ENCODE measurements at regions not wholly inside any gene's neighbourhood (a gene's known extent, or its start where the extent isn't known, plus 50 kb on each side); places are given as distances from the start of the nearest gene placed in this dataset.
"Not testable (repeated sequence)": the region's sequence is repeated elsewhere in the genome, so short reads cannot be mapped to it uniquely, and the experiment has no call there.

DNA sequence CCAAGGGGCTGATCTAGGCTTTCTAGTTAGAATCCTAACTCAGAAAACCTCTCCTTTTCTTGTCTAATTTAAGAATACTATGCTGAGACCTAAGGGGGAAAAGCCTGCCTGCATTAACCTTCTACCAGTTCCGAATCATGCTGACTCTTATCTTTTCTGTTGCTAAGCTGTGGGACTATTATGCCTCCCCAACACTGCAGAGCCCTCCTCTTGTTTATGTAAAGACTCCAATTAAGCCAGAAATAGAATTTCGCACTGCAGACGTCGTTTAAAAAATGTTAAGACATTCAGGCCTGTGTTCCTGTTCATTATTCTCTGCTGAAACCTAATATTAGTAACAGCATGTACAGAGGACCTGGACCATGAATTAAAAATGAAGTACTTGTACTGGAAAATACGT lies 310.6 kb upstream of the ATP11B start:
- no peak for DNase-seq

GRCh38 chr3:182484682-182485081 lies 308.6 kb upstream of the ATP11B start:
- DNase-seq = no peak

- DNase-seq = no peak
Observed at GRCh38 chr3:182485301-182485700, 308.0 kb upstream of the ATP11B start.

- no peak for DNase-seq
Observed at GRCh38 chr3:182486463-182486862, 306.8 kb upstream of the ATP11B start.

- DNase-seq = no peak
Observed at GRCh38 chr3:182487143-182487542, 306.2 kb upstream of the ATP11B start.

- no peak for DNase-seq
Observed at GRCh38 chr3:182487611-182488010, 305.7 kb upstream of the ATP11B start.

GRCh38 chr3:182490596-182491491 lies 302.5 kb upstream of the ATP11B start:
- no peak for DNase-seq

GRCh38 chr3:182491577-182491976 lies 301.7 kb upstream of the ATP11B start:
- DNase-seq = no peak

GRCh38 chr3:182492536-182492935 lies 300.8 kb upstream of the ATP11B start:
- no peak for DNase-seq

- no peak for DNase-seq
Observed at GRCh38 chr3:182500289-182500688, 293.0 kb upstream of the ATP11B start.

DNA sequence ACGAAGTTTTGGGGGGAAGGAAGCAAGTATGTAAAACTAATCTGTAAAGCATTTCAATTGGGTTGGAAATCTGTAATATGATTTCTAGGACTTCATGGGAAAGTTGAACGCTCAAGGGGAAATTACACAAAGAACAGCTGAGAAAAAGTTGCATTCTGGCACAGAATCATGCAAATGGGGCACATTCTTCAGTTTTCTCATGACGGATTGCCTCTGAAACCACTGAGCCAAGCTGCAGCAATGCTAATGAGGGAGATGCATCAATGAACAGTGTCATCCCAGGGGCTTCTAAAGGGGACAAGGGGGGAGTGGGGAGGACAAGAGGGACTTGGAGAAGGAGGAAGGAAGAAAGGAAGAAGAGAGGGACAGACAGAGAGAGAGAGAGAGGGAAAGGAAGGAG lies 291.4 kb upstream of the ATP11B start:
- no peak for DNase-seq

DNA sequence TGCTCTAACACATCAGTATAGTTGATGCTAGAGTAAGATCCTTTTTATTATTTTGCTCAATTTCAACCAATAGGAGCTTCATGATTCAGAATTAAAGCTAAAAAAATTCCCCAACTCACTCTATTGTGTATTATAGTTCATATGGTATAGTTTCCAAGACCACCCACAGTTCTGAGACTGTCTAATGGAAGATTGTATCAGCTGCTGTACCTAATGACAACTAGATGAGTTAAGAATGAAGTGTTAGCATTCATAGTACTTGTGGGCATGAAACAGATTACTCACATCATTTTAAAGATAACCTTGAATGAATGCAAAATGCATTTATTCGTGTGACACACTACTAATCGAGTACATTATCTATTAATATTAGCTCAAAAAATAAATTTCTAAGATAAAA lies 289.9 kb upstream of the ATP11B start:
- no peak for DNase-seq

- DNase-seq = no peak
Observed at GRCh38 chr3:182508919-182509711, 284.2 kb upstream of the ATP11B start.

- no peak for DNase-seq
Observed at GRCh38 chr3:182509844-182510460, 283.4 kb upstream of the ATP11B start.

GRCh38 chr3:182514236-182514964 lies 278.9 kb upstream of the ATP11B start:
- no peak for DNase-seq

DNA sequence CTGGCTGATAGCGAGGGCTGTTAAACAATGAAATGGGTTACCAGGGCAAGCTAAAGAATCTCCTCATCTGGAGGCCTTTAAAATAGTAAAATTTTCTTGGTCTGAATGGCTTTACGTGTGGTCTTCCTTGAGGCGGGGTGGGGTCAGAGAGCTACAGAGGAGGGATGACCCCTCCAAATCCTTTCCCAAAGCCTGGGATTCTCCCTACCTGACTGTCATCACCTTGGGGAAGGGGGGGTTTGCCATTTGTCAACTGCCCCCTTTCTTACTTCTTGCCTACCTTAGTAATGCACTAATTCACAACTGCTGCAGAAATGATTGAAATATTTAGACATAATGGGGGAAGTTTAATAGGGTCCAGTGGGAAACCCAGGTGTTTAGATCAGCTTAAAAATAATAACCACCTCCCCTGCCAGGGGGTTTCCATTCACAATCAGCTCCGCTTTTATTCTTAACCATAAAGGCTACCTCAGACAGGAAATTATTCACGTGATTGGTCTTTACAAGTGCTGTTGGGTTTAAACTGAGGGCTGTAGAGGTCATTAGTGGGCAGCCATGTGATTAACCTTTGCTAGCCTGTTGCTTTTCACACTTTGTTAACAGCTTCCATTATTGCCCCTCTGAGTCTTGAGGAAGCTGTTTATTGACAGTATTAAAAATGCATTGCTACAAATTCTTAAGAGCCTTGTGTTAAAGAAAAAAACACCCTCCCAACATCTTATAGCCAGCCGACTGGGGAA lies 276.5 kb upstream of the ATP11B start:
- DNase-seq = no peak

DNA sequence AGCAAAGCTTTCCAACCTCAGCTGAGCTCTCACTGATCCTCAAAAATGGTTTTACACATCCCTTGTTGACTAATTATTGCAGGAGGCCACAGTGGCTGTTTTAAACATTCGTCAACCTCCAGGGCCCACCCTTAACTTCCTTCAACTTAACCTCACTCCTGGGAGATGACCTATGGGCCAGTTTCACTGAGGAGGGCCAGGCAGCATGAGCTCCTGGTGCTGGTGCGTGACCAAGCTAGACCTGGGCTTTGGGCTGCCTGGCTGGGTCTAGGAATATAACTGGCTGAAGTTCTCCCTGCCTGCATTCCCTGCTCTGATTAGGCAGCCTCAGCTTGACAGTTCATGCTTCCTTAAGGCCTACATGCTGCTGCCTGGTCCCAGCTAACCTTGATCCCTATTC lies 273.7 kb upstream of the ATP11B start:
- DNase-seq = no peak

- DNase-seq = no peak
Observed at GRCh38 chr3:182521339-182521738, 272.0 kb upstream of the ATP11B start.

GRCh38 chr3:182523424-182523823 lies 269.9 kb upstream of the ATP11B start:
- not testable (repeated sequence) for DNase-seq

DNA sequence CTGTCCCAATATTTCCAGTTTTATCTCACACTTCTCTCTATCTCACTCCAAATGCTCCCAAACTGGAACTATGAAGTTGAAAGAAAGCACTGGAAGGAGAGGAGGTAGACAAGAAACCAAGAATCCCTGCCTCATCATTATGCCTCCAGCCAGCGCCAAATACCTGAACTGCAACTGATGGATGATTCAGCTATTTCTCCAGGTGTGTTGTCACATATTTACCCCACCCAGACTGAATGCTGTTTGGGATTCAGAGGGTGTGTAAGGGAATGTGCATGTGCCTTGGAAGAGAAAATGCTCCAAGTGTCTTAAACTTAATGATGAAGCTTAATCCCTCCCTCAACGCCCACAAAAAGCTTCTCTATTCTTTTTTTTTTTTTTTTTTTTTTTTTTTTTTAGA lies 269.5 kb upstream of the ATP11B start:
- DNase-seq = no peak

DNA sequence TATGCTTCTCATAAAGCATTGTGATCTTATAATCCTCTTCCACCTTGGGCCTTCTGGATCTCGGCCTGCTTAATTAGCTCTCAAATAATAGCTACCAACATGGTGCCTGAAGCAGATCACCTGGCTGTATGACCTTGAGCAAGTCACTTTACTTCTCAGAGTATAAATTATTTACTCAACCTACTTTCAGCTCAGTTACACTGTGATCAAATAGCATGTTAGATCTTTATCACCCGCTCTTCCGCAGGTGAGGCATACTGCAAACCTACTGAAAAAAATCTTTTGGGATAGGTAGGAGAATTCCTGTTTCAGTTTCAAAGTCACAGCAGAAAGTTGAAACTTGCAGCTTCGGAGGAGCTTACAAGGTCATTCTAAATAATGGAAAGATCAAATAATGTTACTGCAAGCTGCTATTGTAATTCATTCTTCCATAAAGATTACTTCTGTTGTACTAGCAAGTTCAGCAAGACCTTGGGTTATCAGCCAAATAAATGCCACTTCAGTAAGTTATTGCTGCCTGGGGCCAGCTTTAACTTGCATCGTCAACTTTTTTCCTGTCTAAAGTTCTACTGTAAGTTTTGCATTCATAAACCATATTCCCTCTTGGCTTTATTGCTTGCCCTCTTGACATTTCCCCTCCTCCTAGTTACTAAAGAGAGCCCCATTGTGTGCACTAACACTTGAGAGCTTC lies 268.4 kb upstream of the ATP11B start:
- no peak for DNase-seq

All from islet precursor cell (in vitro differentiated cells).